ENCODE measurements at regions not wholly inside any gene's neighbourhood (a gene's known extent, or its start where the extent isn't known, plus 50 kb on each side); places are given as distances from the start of the nearest gene placed in this dataset.

DNA sequence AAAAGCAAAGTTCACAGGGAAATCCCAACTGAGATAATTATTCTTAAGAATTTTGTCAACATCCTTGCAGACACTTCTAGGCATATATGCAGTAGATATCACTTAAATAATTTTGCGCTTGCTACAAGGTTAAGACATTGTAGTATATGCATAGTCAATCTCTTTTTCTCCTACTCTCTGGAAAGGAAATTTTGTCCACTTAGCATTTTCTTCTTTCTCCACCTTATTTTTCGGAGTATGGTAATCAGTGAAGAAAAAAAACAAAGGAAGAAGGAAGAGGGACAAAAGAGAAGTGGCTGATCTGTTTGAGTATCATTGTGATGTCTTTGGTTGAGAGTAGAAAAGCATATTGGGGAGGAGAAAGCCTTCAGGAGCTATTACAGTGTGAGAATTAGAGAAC lies 104.6 kb downstream of the LACC1 start:
- no peak for DNase-seq (ENCODE audit: low spot score)

DNA sequence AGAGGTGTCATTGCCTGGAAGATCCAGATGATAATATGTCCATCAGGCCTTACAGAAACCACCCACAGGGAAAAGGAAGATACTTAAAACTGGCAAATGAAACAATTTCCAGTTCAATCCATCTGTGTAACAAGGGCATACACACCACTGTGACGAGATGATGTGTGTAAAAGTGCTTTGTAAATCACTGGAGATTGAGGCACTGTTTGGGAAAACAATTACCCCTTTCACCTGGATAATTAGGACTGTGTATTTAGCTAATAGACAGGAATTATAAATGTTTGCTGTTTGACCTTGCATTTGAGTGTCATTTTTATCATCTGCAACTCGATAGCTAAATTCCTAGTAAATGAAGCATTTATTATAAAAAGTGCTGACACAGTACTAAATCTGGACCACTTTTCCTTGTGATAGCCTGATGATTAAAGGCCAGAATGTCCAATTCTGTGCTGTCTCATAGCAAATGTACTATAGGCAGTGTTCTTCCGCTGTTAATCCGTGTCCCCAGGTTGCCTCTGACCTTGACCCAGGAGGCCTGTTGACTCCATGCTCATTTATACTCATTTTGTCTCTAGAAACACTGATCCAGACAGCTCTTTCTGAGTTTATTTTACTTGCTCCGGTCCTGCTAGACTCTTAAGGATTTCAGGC lies 105.8 kb downstream of the LACC1 start:
- DNase-seq (ENCODE audit: low spot score), result no peak

DNA sequence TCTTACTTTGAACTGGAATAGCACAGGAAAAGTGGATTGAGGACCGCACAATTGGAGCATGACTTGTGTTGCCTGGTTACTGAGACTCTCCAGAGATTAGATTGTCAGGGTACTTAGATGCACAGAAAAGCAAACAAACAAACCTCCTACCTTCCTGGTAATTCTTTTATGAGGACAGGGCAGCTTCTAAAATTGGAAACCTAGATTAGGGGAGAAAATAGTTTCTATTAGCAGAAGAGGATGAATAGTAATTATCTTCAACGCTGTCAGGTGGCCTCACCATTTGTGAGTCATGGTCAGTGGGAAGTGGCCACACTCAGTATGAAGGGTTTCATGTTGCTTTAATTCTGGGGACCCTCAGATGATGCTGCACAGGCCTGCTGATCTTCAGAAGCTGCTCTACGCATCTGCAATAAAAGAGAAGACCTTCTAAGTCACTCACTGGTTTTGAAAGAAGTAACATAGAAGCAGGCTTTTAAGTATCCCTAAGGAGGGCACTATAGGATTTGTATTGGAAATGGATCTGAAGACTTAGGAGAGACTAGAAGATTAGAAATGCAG lies 106.8 kb downstream of the LACC1 start:
- no peak for DNase-seq (ENCODE audit: low spot score)

DNA sequence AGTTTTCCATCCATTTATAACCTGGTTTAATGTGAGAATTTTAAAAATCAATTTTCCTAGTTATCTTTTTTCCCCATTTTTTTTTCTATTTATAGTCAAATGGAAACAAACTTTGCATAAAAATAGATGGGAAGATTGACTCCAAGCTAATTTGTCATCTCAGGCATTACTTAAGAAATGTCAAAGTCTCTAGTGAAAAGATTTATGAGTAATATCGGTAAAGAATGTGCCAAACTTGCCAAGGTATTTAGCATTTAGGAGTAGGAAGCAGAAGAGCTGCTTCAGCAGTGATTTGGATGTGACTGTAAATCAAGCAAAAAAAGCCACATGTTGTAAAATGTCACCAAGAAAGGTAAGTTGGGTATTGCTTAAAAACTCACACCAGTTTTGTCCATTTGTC lies 108.6 kb downstream of the LACC1 start:
- no peak for DNase-seq (ENCODE audit: low spot score)

DNA sequence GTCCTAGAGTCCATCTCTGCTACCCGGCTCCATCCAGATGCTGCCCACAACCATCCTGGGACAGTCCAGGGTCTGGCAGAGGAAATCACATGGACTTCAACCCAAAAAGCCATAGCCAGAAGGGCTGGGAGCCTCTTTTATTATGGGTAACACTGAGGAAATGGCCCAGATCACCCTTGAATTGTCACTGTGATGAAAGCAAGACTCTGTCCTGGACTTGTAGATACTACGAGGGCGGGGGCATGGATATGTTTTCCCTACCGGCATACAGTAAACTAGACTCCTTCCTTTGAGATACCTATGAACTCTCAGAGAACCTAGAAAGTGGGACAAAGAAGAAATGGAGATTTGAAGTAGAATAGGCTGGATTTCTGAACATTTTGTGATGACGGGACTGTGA lies 110.3 kb downstream of the LACC1 start:
- DNase-seq (ENCODE audit: low spot score), result no peak

DNA sequence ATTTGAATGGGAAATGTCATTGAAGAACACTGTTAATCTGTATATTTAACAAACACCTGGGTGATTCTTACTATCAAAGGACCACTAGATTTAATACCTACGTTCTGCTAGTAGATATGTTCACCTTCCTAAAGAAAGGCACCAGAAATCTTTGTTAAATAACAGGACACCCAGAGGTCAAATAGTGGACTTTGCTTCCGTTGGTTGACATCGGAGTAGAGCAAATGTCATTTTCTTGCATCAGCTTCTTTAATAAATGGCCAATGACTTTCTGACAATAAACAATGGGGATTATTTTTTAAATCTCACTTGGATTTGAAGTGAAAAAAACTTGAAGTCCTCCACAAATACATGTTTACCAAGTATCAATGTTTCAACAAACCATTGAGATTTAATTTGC lies 111.1 kb downstream of the LACC1 start:
- no peak for DNase-seq (ENCODE audit: low spot score)

DNA sequence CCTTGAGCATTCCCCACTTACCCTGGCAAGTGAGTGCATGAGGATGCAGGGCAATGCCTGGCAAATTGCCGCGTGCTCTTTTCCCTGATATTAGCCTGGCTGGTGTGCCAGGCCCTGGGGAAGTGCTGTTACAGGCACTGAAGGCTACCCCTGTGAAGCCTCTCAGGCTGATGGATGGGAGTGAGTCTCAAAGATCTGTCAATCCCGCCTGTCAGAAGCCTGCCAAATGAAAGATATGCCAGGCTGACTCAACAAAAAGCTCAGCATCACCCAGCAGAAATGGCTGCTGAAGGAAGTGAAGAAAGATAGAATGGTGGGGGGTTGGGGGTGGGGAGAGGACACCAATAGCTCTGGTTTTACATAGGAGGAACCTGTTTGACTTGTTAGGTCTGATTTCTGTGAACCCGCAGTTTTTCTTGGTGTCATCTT lies 112.1 kb downstream of the LACC1 start:
- no peak for DNase-seq (ENCODE audit: low spot score)

DNA sequence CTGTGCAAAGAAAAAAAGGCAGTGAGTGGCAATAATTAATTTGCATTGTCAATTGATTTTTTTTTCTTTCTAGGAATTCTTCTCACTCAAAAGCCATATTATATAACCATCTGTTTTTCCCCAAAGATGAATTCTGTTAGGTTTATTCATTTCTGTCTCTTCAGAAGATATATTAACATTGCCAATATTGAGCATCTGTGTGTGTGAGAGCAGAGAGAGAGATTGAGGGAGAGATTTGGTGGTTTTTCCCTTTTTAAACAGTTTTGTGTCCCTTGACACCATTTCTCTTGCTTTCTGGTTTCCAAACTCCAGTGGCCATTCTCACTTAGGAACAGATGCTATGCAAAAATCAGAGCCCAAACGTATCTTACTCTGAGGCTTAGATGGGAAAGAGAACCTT lies 112.5 kb downstream of the LACC1 start:
- DNase-seq (ENCODE audit: low spot score), result no peak

DNA sequence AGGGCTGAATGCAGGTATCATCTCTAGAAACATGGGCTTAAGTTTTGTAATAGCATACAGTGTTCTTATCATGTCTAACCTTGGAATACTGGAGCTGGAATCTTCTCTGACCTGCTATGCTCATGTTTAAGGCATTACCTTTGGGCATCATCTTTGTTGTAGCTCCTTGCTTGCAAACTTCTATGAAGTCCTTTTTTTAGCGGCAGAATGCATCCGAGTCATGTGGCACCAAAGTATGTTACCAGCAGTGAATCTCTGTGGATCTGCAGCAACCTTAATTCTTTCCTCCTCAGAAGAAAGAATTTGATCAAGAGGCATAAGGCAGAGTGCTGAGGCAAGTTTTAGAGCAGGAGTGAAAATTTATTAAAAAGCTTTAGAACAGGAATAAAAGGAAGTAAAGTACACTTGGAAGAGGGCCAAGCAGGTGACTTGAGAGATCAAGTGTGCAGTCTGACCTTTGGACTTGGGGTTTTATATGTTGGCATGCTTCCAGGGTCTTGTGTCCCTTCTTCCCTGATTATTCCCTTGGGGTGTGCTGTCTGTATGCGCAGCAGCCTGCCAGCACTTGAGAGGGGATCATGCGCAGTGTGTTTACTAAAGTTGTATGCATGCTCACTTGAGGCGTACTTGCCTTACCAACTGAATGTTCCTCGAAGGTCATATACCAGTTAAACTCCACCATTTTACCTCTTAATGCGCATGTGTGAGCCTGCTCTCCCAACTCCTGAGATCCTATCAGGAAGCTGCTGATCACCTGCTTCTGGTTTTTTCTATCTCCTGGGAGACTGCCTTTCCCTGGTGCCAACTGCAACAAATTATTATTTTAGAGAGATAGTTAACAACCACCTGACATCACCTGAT lies 115.5 kb downstream of the LACC1 start:
- DNase-seq (ENCODE audit: low spot score), result no peak

DNA sequence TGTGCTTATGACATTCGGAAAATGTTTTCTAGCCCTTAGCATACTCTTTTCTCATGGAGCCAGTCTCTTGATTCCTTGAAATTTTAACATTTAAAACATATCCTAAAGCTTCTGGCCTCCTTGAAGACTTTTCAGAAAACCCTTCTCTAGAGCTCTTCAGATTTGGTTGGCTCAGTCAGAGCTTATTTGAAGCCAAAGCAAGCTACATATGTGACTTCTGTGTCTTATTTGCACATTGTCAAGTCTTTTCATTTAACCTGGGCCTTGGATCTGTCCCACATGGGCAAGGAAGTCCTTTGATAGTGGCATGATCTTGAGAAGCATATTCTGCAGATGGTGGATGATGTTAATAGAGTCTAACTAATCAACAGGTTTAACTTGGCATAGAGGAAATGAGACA lies 116.5 kb downstream of the LACC1 start:
- DNase-seq (ENCODE audit: low spot score), result no peak

DNA sequence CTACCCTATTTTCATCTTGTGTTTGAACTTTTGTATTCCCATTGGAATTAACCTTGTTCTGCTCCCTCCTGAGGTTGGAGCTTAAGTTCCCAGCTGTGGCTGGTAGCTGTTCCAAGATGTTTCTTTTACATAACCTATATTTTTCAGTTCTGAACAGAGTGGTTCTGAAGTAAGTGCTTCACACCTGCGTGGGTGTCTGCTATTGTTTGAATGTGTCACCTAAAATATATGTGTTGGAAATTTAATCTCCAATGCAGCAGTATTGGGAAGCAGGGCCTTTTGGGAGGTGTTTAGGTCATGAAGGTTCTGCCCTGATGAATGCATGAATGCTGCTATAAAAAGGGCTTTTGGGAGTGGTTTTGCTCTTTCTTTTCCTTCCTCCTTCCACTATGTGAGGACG lies 123.8 kb downstream of the LACC1 start:
- DNase-seq (ENCODE audit: low spot score), result no peak

DNA sequence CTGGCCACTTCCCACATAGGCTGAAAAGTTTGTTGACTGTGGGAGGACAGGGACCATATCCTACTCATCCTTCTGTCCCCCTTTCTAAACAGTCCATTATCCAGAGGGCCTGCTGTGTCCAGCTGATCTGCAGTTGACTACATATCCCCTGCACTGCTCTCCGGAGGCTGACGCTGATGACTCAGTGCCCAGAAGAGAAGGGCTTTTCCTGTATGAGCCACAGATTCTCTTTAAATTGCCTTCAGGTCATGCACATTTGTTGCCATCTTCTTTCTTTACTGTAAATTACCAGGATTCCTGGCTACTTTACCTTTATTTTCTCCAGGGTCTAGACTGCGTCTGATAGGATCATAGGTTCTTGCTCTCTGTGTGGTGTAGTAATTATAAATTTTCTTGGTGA lies 125.2 kb downstream of the LACC1 start:
- no peak for DNase-seq (ENCODE audit: low spot score)

DNA sequence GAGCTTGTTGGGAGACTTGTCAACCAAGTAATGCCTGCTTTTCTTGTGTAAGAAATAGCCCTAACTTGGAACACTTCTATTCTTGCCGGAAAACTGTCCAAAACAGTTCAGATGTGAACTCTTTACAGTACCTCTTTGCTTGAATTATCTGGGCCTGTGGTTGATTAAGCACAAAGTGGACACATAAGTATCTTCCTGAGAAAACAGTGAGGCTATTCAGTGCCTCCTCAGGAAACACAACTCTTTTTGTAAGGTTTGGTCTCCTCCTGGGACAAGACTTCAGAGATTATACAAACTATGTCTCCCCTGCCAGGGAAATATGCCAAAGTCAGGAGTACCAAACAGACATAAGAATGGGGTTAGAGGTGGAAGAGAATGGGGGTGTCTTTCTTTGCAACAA lies 127.7 kb downstream of the LACC1 start:
- DNase-seq (ENCODE audit: low spot score), result no peak

DNA sequence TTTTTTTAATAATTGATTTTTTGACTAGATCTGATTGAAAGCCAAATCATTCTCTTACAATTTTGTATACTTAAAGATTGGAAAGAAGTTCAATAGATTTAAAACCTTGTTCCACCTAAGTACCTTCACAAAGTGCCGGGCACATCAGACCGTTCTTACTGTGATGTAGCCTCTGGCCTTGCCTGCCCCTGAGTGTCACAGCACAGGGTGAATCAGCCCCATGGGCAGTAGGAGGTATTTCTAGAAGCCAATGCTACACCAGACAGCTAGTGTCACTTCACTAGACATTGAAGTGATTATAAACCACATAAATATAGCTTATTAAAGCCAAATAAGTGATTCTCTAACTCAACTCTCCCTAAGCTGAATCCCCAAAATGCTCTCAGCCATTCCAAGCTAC lies 131.3 kb downstream of the LACC1 start:
- DNase-seq (ENCODE audit: low spot score), result no peak

DNA sequence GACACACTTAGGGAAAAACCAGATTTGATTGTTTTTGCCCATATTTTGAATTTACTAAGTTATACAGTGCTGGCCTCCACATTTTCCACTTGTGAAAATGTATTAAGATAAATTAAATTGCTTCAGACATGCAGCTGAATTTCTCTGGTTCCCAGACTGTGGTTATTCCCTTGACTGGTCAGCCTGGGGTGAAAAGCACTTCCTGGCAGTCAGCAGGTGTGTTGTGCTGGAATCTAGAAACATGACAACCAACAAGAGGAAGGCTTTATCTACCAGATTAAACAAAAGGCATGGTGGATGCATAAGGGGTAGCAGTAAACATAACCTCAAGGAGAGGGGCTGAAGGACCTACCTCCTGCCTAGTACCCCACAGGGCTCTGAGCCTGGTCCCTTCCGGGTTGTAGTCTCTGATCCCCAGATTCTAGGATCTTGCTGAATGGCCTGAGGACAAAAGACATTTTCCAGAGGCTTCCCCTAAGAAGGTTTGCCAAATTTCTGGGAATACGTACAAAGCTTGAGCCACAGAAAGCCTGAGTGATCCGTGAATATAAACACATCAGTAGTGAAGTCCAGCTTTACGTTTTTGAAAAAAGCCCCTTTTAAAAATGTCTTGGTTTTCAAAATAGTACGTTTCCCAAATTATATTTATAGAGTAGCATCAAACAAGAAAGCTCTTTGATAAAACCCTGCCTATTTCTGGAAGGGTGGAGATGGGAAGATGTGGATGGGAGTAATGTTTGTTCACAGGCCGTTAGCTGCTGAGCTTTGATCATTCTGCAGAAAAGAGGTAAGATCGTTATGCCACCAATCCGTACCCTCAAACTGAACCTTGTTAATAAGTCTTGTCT lies 133.4 kb downstream of the LACC1 start:
- no peak for DNase-seq (ENCODE audit: low spot score)

DNA sequence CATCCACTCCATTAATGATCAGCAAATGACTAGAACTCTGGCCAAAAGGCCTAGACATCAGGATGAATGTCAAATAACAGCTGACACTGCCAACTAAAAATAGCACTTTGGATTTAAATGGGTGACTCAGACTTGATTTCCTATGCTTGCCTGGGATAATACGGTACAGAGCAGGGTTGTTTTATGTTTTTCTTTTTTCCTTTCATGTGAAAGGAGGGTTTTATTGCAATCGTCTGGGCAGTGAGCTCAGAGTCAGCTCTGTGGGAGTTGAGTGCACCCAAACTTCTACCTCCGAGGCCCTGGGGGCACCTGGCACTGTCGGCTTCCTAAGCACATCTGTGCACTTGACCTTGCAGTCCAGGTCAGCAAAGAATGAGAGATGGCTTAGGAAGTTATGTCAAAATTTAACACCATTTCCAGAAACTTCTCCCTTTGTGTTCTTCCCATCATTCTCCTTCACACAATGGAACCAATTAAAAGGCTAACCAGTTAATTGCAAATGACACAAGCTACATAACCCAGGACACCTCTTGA lies 134.1 kb downstream of the LACC1 start:
- no peak for DNase-seq (ENCODE audit: low spot score)

DNA sequence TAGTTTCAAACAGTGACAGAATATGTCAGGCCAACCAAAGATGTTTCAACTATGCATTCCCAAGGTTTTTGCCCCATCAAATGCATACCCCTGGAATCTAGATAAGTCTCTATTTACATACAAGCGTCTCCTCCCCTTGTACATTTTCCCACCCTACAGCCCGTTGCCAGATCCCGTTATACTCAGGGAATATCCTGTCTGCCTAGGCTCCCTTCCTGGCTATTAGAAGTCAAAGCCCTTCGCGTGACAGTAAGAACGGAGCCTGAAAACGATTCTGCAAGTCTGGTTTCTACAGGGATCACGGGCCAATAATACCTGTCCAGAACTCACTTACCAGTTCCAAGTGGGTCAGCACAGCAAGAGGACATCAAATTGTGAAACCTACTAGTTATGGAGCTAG lies 134.8 kb downstream of the LACC1 start:
- no peak for DNase-seq (ENCODE audit: low spot score)

DNA sequence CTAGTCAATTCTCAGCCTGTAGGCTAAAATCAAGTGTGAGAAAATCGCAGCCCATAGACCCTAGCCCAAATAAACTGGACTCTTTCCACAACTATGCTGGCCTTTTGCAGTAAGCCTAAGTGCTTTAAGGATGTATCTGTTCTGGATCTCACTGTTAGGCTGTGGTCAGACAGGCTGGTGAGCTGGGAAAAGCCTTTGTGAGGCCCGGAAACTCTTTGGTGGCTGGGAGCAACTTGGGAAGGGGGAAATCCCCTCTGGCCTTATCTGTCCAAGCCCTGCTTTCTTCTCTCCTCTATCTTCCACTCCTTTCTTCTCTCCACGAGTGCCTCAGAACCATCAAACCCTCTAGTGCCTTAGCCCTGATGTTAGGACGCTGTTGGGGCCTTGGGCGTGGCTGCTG lies 135.4 kb downstream of the LACC1 start:
- DNase-seq (ENCODE audit: low spot score), result no peak

DNA sequence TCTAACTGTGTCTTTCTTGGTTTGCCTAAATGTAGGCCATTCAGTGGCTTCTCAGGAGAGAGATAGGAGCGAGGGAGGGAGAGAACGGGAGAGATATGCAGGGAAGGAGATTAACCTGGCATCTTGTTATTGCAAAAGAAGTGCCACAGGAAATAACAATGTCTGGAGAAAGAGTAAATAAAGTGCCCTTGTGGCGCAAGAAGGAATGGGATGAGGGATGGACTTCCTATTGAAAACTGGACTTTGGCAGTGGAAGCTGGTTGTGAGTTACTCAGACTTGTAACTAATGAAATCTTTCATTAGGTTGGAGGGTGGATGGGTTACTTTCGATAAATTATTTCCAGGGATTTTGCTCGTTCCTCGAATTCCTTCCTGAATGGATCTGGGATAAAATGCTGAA lies 136.1 kb downstream of the LACC1 start:
- DNase-seq (ENCODE audit: low spot score), result no peak

DNA sequence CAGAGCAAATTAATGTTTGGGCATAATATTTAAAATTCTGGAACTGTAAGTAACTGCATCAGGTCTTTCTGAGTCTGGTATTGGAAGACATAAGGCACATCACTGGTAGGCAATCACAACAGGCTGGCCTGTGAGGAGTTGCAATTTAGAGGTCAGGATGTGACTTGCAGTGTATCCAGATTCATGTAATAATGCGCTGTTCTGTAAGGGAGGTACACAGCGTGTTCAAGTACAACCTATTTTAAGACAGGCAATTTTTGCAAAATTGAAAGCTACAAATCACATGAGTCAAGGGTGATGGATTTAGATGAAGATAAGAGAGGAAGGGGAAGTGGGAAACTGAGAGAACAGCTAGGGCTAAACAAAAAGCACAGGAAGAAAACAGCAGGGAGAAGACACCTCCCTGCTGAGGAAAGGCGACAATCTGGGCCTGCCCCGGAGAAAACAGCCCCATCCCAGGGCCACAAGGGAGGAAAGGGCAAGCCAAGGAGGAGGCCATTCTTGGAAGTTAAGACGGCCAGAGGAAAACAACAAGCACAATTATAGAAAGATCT lies 138.1 kb downstream of the LACC1 start:
- DNase-seq (ENCODE audit: low spot score), result no peak

DNA sequence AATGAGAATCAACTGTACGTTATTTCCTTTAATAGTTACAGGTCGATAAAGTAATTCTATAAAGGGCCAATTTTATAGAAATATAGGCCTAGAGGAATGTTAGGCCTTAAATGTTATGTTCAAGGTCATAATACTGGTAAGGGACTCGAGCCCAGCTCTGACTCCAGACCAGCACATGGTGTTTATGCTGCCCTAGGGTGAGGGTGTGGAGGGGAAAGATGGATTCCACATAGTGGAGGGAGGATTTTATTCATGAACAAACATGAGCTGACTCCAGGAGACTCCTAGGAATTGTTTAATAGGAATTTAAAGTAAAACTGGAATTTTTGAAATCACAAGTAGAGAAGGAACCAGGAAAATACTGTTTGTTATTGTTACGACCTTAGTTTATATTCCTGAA lies 139.9 kb downstream of the LACC1 start:
- DNase-seq (ENCODE audit: low spot score), result no peak

DNA sequence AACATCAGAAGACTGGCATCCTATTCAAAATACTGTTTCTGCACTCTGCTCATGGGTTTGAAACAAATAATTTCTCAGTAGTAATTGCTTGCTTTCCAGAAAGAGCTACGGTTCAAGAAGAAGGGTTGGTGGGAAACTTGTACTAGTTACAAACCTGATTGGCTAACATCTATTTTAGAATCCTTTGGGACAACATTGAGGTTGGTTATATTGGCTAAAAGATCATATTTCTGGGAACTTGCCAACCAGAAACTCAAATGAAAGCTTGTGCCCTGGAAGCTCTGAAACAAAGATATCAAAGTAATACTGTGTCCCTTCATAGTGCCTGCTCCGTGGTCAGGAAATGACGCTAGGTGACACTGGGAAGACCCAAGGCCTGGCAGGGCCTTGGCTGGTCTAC lies 141.7 kb downstream of the LACC1 start:
- DNase-seq (ENCODE audit: low spot score), result no peak
